Vagina (tissue), 2 donors: ENCODE measurements at regions not wholly inside any gene's neighbourhood (a gene's known extent, or its start where the extent isn't known, plus 50 kb on each side); places are given as distances from the start of the nearest gene placed in this dataset.

Source experiments
- CTCF ChIP-seq, 3 experiments: fragments of 450-650 bp in 2 of 3; fragments of 200-600 bp in 1 of 3; sonication (generic) in 1 of 3; IDR thresholded peaks; one replicate each; pipeline ENCODE4 v1.5.1; 2017 to 2019; ENCODE audit warnings: antibody characterized with exemption in 3 of 3, mild to moderate bottlenecking in 2 of 3, moderate library complexity in 2 of 3
- POLR2A ChIP-seq, 2 donors: fragments of 450-650 bp; IDR thresholded peaks; one replicate each; pipeline ENCODE4 v1.6.1; 2017; ENCODE audit warnings: antibody characterized with exemption in 2 of 2, mild to moderate bottlenecking in 2 of 2, moderate library complexity in 2 of 2
- POLR2AphosphoS5 ChIP-seq, 2 donors: sonication (generic); formaldehyde crosslinking; IDR thresholded peaks; one replicate each; pipeline ENCODE4 v1.9.0; 2017; ENCODE audit warnings: antibody characterized with exemption in 2 of 2, mild to moderate bottlenecking in 2 of 2, low read depth in 1 of 2; ENCODE audit not compliant: insufficient read depth in 1 of 2

- no peak for TF ChIP-seq CTCF (IDR thresholded peaks at IDR 0.05)
- TF ChIP-seq POLR2A (IDR thresholded peaks at IDR 0.05), result no peak
- TF ChIP-seq POLR2AphosphoS5 (IDR thresholded peaks at IDR 0.05; ENCODE audit: insufficient read depth in 1 of 2, low read depth in 1 of 2), result no peak
These were observed 136.6 kb upstream of the EPB41L4A start for GRCh38 chr5:112555691-112556090.
